ENCODE measurements at regions not wholly inside any gene's neighbourhood (a gene's known extent, or its start where the extent isn't known, plus 50 kb on each side); places are given as distances from the start of the nearest gene placed in this dataset.
"Not testable (repeated sequence)": the region's sequence is repeated elsewhere in the genome, so short reads cannot be mapped to it uniquely, and the experiment has no call there.

GRCh38 chr3:151675858-151676615 is 57.7 kb upstream of the AADACL2 start:
- no peak for DNase-seq

GRCh38 chr3:151673974-151674373 is 59.8 kb upstream of the AADACL2 start:
- DNase-seq = peak; percentile 86

GRCh38 chr3:151667762-151668161 is 66.0 kb upstream of the AADACL2 start:
- not testable (repeated sequence) for DNase-seq

- peak; percentile 25 for DNase-seq
These were observed 72.8 kb upstream of the AADACL2 start for GRCh38 chr3:151660885-151661284.

- no peak for DNase-seq
These were observed 88.7 kb upstream of the AADACL2 start for GRCh38 chr3:151644986-151645385.

- no peak for DNase-seq
These were observed 89.6 kb upstream of the AADACL2 start for GRCh38 chr3:151644020-151644620.

- DNase-seq = no peak
These were observed 94.3 kb upstream of the AADACL2 start for GRCh38 chr3:151639418-151639740.

GRCh38 chr3:151638555-151639417 is 94.9 kb upstream of the AADACL2 start:
- DNase-seq = no peak

GRCh38 chr3:151635905-151636304 is 97.8 kb upstream of the AADACL2 start:
- no peak for DNase-seq

- DNase-seq = no peak
These were observed 101.8 kb upstream of the AADACL2 start for GRCh38 chr3:151631946-151632345.

- no peak for DNase-seq
These were observed 102.7 kb upstream of the AADACL2 start for GRCh38 chr3:151630938-151631441.

GRCh38 chr3:151630035-151630434 is 103.7 kb upstream of the AADACL2 start:
- no peak for DNase-seq

- DNase-seq = no peak
These were observed 108.1 kb upstream of the AADACL2 start for GRCh38 chr3:151625586-151625985.

GRCh38 chr3:151625086-151625485 is 108.6 kb upstream of the AADACL2 start:
- DNase-seq = no peak

GRCh38 chr3:151620071-151620470 is 113.7 kb upstream of the AADACL2 start:
- no peak for DNase-seq

- DNase-seq = no peak
These were observed 118.3 kb upstream of the AADACL2 start for GRCh38 chr3:151615464-151615863.

- no peak for DNase-seq
These were observed 121.6 kb upstream of the AADACL2 start for GRCh38 chr3:151612115-151612514.

GRCh38 chr3:151611419-151611818 is 122.3 kb upstream of the AADACL2 start:
- DNase-seq = no peak

GRCh38 chr3:151609491-151609890 is 124.2 kb upstream of the AADACL2 start:
- DNase-seq = no peak

- no peak for DNase-seq
These were observed 128.8 kb upstream of the AADACL2 start for GRCh38 chr3:151604891-151605290.

- DNase-seq = no peak
These were observed 132.9 kb upstream of the AADACL2 start for GRCh38 chr3:151600783-151601182.

- no peak for DNase-seq
These were observed 134.5 kb upstream of the AADACL2 start for GRCh38 chr3:151599103-151599672.

- no peak for DNase-seq
These were observed 136.1 kb upstream of the IGSF10 start for GRCh38 chr3:151596940-151597339.
